Lung (tissue), 11 donors: ENCODE measurements at regions not wholly inside any gene's neighbourhood (a gene's known extent, or its start where the extent isn't known, plus 50 kb on each side); places are given as distances from the start of the nearest gene placed in this dataset.

Experiments
- ATAC-seq: fragments of 200-7000 bp; cut with Tn5 transposase; one replicate; pipeline ENCODE4 v1.9.1; 2020; ENCODE audit warnings: moderate number of reproducible peaks; ENCODE audit not compliant: insufficient read depth, low FRiP score
- DNase-seq, 3 donors: peaks; one replicate each; pipeline ENCODE4 v3.0.0-alpha.2; 2013 to 2017
- H3K27ac ChIP-seq, 2 donors: one replicate each; pipeline ENCODE4 v1.5.1; 2013; ENCODE audit warnings: mild to moderate bottlenecking in 2 of 2, moderate library complexity in 2 of 2, control low read depth in 1 of 2, inconsistent platforms in 1 of 2, low read depth in 1 of 2, low read length in 1 of 2
- H3K27me3 ChIP-seq, 3 donors: one replicate each; pipeline ENCODE4 v1.5.1; 2013; ENCODE audit warnings: low read length in 2 of 3; ENCODE audit not compliant: control insufficient read depth in 3 of 3, insufficient read depth in 3 of 3
- H3K36me3 ChIP-seq, 4 donors: one replicate each; pipeline ENCODE4 v1.5.1; 2013; ENCODE audit warnings: low read length in 4 of 4, mild to moderate bottlenecking in 1 of 4, moderate library complexity in 1 of 4; ENCODE audit not compliant: control insufficient read depth in 4 of 4, insufficient read depth in 4 of 4
- H3K4me1 ChIP-seq, 5 donors: one replicate each; pipeline ENCODE4 v1.5.1; 2013; ENCODE audit warnings: low read length in 5 of 5, mild to moderate bottlenecking in 2 of 5, moderate library complexity in 1 of 5; ENCODE audit not compliant: control insufficient read depth in 5 of 5, insufficient read depth in 5 of 5
- H3K4me3 ChIP-seq: one replicate; pipeline ENCODE4 v1.5.1; 2013; ENCODE audit warnings: mild to moderate bottlenecking, control low read depth, moderate library complexity
- H3K9ac ChIP-seq, 2 donors: one replicate each; pipeline ENCODE4 v1.5.1; 2013; ENCODE audit warnings: low read length in 2 of 2, control low read depth in 1 of 2; ENCODE audit not compliant: insufficient read depth in 1 of 2
- H3K9me3 ChIP-seq, 4 donors: one replicate each; pipeline ENCODE4 v1.5.1; 2013; ENCODE audit warnings: low read length in 3 of 4, mild to moderate bottlenecking in 1 of 4, moderate library complexity in 1 of 4; ENCODE audit not compliant: control insufficient read depth in 4 of 4, insufficient read depth in 3 of 4
- WGBS, 2 donors: extraction: QIAGEN DNeasy Blood & Tissue Kit; methylation state at CpG; one replicate each; pipeline ENCODE4 v1.1.7; 2013; 5-methylcytosine and 5-hydroxymethylcytosine counted together
- TF ChIP-seq, protein P1 (sequence below): IDR thresholded peaks from 2 replicates; pipeline ENCODE4 v1.5.1; 2012; ENCODE audit warnings: mild to moderate bottlenecking; ENCODE audit errors: control extremely low read depth, extremely low read depth
- donor health status: control.
- donor health status: control.
- donor health status: Bipolar disorder and iron deficiency.
- donor health status: healthy.
- donor health status: DM: yes; HTN: yes; CAD: no.

DNA sequence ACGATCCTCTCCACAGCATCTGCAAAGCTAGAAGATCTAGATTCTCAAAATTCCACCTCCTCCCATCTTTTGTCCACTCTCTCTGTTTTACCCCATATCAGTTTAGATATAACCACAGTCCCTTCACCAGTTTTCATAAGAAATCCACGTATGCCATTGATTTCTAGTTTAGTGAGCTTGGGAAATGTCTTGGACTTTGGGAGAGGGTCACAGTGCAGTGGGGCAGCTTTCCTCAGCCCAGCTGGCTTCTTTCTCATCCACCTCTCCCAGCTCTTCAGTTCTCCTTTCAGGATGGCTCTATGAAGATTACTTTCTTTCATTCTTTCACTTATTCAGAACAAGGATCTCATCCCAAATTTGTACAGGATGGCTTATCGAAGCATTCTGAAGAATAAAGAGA lies 203.9 kb upstream of the ADCY2 start:
- ATAC-seq = no peak
- 71 to 77% methylated on average over 3 of the region's 3 CpGs for WGBS, 2 donors

DNA sequence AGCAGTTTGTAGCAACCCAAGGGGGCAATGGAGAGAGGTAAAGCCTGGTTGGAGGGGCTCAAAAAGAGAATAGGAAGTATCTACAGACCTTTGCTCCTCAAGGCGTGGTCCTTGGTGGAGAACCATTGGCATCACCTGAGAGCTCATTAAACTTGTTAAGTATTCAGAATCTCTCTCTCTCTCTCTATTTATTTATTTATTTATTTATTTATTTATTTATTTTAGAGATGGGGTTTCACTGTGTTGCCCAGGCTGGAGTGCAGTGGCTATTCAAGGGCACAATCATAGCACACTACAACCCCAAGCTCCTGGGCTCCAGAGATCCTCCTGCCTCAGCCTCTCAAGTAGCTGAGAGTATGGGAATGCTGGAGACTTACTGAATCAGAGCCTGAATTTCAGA lies 193.1 kb upstream of the ADCY2 start:
- no peak for DNase-seq
- TF ChIP-seq, protein P1, sequence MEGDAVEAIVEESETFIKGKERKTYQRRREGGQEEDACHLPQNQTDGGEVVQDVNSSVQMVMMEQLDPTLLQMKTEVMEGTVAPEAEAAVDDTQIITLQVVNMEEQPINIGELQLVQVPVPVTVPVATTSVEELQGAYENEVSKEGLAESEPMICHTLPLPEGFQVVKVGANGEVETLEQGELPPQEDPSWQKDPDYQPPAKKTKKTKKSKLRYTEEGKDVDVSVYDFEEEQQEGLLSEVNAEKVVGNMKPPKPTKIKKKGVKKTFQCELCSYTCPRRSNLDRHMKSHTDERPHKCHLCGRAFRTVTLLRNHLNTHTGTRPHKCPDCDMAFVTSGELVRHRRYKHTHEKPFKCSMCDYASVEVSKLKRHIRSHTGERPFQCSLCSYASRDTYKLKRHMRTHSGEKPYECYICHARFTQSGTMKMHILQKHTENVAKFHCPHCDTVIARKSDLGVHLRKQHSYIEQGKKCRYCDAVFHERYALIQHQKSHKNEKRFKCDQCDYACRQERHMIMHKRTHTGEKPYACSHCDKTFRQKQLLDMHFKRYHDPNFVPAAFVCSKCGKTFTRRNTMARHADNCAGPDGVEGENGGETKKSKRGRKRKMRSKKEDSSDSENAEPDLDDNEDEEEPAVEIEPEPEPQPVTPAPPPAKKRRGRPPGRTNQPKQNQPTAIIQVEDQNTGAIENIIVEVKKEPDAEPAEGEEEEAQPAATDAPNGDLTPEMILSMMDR = no peak
- Histone ChIP-seq H3K27me3 (no peaks in the 10 kb centered on the region), H3K36me3 (no peaks in the 10 kb centered on the region), H3K9ac (no peak overlapping the region), H3K4me3 (no peak overlapping the region), H3K4me1 (no peaks in the 10 kb centered on the region), H3K27ac (no peak overlapping the region), H3K9me3 (peaks cover 0 to 7% (median 2%) of the 10 kb centered on the region in 4 donors)
- ATAC-seq = no peak
- 83 to 89% methylated on average over 1 of the region's 1 CpG for WGBS, 2 donors

More for the DNA sequence above, 203.9 kb upstream of the ADCY2 start:
- H3K27ac ChIP-seq = no peak overlapping the region
- no peaks in the 10 kb centered on the region for H3K36me3 ChIP-seq
- TF ChIP-seq, protein P1 = no peak
- DNase-seq = no peak
- H3K4me3 ChIP-seq = no peak overlapping the region
- H3K9me3 ChIP-seq = no peaks in the 10 kb centered on the region
- H3K4me1 ChIP-seq = peaks cover 0 to 4% (median 0%) of the 10 kb centered on the region in 5 donors
- no peak overlapping the region for H3K9ac ChIP-seq
- H3K27me3 ChIP-seq = no peaks in the 10 kb centered on the region

DNA sequence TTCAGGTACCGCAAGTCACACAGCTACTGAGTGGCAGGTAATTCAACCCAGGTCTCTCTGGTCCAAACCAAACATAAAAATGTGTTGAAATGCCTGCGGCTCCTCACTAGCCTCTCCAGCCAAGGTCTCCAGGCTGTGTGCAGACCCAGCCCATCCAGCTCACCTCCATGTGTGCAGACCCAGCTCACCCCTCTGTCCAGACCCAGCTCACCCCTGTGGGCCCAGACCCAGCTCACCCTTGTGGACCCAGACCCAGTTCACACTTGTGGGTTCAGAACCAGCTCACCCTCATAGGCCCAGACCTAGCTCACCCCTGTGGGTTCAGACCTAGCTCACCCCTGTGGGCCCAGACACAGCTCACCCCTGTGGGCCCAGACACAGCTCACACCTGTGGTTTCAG lies 188.0 kb upstream of the ADCY2 start:
- Histone ChIP-seq H3K36me3 (no peaks in the 10 kb centered on the region), H3K9ac (no peak overlapping the region), H3K4me3 (no peak overlapping the region), H3K9me3 (peaks cover 0 to 4% (median 0%) of the 10 kb centered on the region in 4 donors), H3K4me1 (no peaks in the 10 kb centered on the region), H3K27ac (no peak overlapping the region), H3K27me3 (no peaks in the 10 kb centered on the region)
- no peak for DNase-seq
- WGBS, 2 donors = 68 to 88% methylated on average over 2 of the region's 2 CpGs
- TF ChIP-seq, protein P1 = no peak
- ATAC-seq = no peak

DNA sequence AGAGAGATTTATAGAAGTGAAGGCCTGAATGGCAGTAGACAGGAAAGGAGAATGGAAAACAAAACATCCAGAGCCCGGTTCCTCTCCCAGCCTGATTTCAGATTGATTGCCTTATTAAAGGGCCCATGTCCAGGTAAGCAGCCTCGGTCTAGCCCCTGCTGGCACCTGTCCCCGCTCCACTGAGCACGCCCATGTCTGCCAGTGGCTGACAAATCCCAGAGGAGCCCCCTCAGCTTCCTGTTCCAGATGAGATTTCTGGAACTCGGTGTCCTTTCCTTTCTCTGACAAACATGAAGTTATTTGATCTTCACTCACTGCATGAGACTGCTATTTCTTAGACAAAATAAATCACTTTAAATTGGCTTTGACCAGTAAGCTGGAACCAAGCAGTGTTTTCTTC lies 187.0 kb upstream of the ADCY2 start:
- no peaks in the 10 kb centered on the region for H3K4me1 ChIP-seq
- H3K9me3 ChIP-seq = peaks cover 0 to 4% (median 0%) of the 10 kb centered on the region in 4 donors
- H3K9ac ChIP-seq = no peak overlapping the region
- H3K27me3 ChIP-seq = no peaks in the 10 kb centered on the region
- DNase-seq (no peak), ATAC-seq (no peak)
- no peak overlapping the region for H3K4me3 ChIP-seq
- 47 to 51% methylated on average over 5 of the region's 5 CpGs for WGBS, 2 donors
- H3K27ac ChIP-seq = no peak overlapping the region
- TF ChIP-seq, protein P1 = no peak
- H3K36me3 ChIP-seq = no peaks in the 10 kb centered on the region
